ENCODE measurements at regions not wholly inside any gene's neighbourhood (a gene's known extent, or its start where the extent isn't known, plus 50 kb on each side); places are given as distances from the start of the nearest gene placed in this dataset.

GRCh38 chr1:30307182-30307581 lies 416.2 kb downstream of the MATN1 start (continued):
- TF ChIP-seq BORCS8-MEF2B (CRISPR knock-in tag; IDR thresholded peaks at IDR 0.05): no peak
- TF ChIP-seq CEBPG (CRISPR knock-in tag; IDR thresholded peaks at IDR 0.05): no peak
- TF ChIP-seq ZNF7 (CRISPR knock-in tag; IDR thresholded peaks at IDR 0.05): no peak
- no peak for TF ChIP-seq ZNF598 (CRISPR knock-in tag; IDR thresholded peaks at IDR 0.05; ENCODE audit: borderline replicate concordance)
- TF ChIP-seq ZNF800 (CRISPR knock-in tag; IDR thresholded peaks at IDR 0.05): no peak
- TF ChIP-seq ZNF276 (CRISPR knock-in tag; IDR thresholded peaks at IDR 0.05; ENCODE audit: low read depth): no peak
- TF ChIP-seq MTA3 (CRISPR knock-in tag; IDR thresholded peaks at IDR 0.05): no peak
- no peak for TF ChIP-seq BCL3 (CRISPR knock-in tag; IDR thresholded peaks at IDR 0.05)
- no peak for TF ChIP-seq ZNF274 (CRISPR knock-in tag; IDR thresholded peaks at IDR 0.05)

- Histone ChIP-seq H3K4me1 (ENCODE audit: insufficient read depth, low read length) (no peaks in the 10 kb centered on the region), H3K4me3 (replicated peaks in 1 of 3; ENCODE audit: insufficient read depth in 1 of 3, low read depth in 2 of 3, low read length in 3 of 3) (no peak overlapping the region), H3K4me2 (ENCODE audit: low read depth, low read length) (no peak overlapping the region), H3K27ac (ENCODE audit: extremely low read length, insufficient read depth, low read length) (no peak overlapping the region), H3K9ac (ENCODE audit: insufficient read depth, low read depth, low read length) (no peak overlapping the region), H3K9me3 (ENCODE audit: low read length) (no peaks in the 10 kb centered on the region), H3K36me3 (replicated peaks in 1 of 2; ENCODE audit: control insufficient read depth in 1 of 2, insufficient read depth in 2 of 2, low read length in 2 of 2) (no peaks in the 10 kb centered on the region), H4K20me1 (ENCODE audit: insufficient read depth, low read length) (no peaks in the 10 kb centered on the region), H2AFZ (ENCODE audit: low read length) (no peak overlapping the region), H3K79me2 (ENCODE audit: insufficient read depth, low read length) (no peaks in the 10 kb centered on the region), H3K27me3 (ENCODE audit: control insufficient read depth in 1 of 2, insufficient read depth in 2 of 2, low read length in 2 of 2) (no peaks in the 10 kb centered on the region)
- in situ Hi-C loops (cut with HindIII; ENCODE audit: extremely low pct_ligation_motif_present, low pct_unique_long_range_greater_than_20kb): no loop called here
- WGBS (ENCODE audit: low lambda C conversion rate): no CpG with 5 or more reads among the region's 3 CpGs
- BruUV-seq (replicated peaks): no TSS peak
- ChIA-PET CTCF (ENCODE audit: low intra/inter-chr PET ratio, low total read pairs) (no interaction called here), POLR2A (no interaction called here)
- DNase-seq (ENCODE audit: low spot score): no peak
- no peak for ATAC-seq
- no peak for FAIRE-seq
- intact Hi-C loops (cut with micrococcal nuclease; ENCODE audit: unreplicated experiment): no loop called here
- TF ChIP-seq HDAC1 (CRISPR knock-in tag; IDR thresholded peaks at IDR 0.05) (no peak), ARNT2 (CRISPR knock-in tag; IDR thresholded peaks at IDR 0.05; ENCODE audit: low read depth) (no peak), ZNF350 (CRISPR knock-in tag; IDR thresholded peaks at IDR 0.05; ENCODE audit: borderline replicate concordance, low read depth) (no peak), ZNF879 (CRISPR knock-in tag; IDR thresholded peaks at IDR 0.05) (no peak), RFXANK (CRISPR knock-in tag; IDR thresholded peaks at IDR 0.05) (no peak), MATR3 (CRISPR knock-in tag; IDR thresholded peaks at IDR 0.05) (no peak), MED1 (CRISPR knock-in tag; IDR thresholded peaks at IDR 0.05) (no peak), YEATS2 (CRISPR knock-in tag; IDR thresholded peaks at IDR 0.05; ENCODE audit: borderline replicate concordance) (no peak), XBP1 (CRISPR knock-in tag; IDR thresholded peaks at IDR 0.05) (no peak), ZGPAT (CRISPR knock-in tag; IDR thresholded peaks at IDR 0.05) (no peak), ZFP36L2 (CRISPR knock-in tag; IDR thresholded peaks at IDR 0.05) (no peak), ZNF326 (CRISPR knock-in tag; IDR thresholded peaks at IDR 0.05; ENCODE audit: borderline replicate concordance) (no peak), ELF4 (CRISPR knock-in tag; IDR thresholded peaks at IDR 0.05; ENCODE audit: borderline replicate concordance) (no peak)
Observed at GRCh38 chr1:30305519-30305918, 417.9 kb downstream of the MATN1 start.
